NCI-H526 treated with DMSO at 0.1 percent for 48 hours (cell line): ENCODE measurements at regions not wholly inside any gene's neighbourhood (a gene's known extent, or its start where the extent isn't known, plus 50 kb on each side); places are given as distances from the start of the nearest gene placed in this dataset.
"Not testable (repeated sequence)": the region's sequence is repeated elsewhere in the genome, so short reads cannot be mapped to it uniquely, and the experiment has no call there.

Experiments
- DNase-seq: peaks from one replicate; lab custom pipeline; 2025; lab: John Stamatoyannopoulos, UW

GRCh38 chr1:221527886-221528624, 213.8 kb downstream of the DUSP10 start:
- DNase-seq, result no peak

DNA sequence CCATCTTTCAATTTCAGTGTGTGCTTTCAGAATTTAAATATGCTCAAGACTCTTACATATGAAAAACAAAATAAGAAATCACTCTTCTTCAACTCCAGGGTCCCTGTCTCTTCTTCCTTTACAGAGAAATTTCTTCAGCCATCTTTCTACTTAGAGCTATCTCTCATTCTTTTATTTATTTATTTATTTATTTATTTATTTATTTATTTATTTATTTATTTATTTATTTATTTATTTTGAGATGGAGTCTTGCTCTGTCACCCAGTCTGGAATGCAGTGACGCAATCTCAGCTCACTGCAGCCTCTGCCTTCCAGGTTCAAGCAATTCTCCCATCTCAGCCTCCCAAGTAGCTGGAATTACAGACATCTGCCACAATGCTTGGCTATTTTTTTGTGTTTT, 211.7 kb downstream of the DUSP10 start:
- not testable (repeated sequence) for DNase-seq

GRCh38 chr1:221530791-221531190, 211.1 kb downstream of the DUSP10 start:
- DNase-seq, result no peak

- DNase-seq, result no peak
Observed at GRCh38 chr1:221532071-221532773, 209.7 kb downstream of the DUSP10 start.

GRCh38 chr1:221541296-221541695, 200.6 kb downstream of the DUSP10 start:
- no peak for DNase-seq

DNA sequence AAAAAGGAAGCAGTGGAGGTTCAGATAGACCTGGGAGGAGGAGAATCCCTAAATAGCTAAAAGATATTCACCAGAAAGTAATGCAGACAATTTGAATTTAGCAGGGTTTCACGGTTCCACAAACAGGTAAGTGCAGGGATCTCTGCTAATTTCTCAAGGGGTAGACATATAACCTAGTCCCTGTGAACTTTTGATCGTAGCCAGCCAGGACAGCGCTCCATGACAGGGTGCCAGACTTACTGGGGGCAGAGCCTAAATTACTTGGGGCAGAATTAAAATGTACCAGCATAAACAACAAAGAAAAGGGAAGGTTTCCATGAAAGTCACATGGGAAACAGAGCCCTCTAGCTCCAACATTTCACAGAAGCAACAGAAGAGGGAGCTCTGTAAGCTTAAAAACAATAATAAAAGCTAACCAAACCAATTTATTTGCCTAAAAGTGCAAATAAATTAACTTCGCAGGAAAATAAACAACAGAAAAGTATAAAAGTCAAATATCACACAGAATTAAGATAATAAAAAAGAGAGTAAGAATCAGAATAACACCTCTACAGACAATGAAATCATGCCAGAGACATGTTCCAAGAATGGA, 198.3 kb downstream of the DUSP10 start:
- DNase-seq, result no peak

DNA sequence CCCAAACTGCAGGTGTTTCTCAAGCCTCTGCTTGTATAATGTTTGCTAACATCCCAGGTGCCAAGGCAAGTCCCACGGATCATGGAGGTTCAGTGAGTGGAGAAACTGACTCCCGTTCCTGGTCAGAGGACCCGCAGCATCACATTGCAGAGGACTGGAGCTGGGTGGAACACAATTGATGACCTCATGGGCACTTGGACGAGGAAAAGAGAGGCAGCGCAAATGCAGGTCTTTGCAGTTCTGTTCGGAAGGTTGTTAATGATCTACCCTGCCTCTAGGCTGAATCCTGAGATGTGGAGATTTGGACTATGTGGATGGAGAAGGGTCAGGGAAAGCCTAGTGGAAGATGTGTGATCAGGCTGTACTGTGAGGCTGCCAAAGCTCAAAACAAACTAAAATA, 192.9 kb downstream of the DUSP10 start:
- no peak for DNase-seq

- no peak for DNase-seq
Observed at GRCh38 chr1:221549815-221550214, 192.1 kb downstream of the DUSP10 start.

DNA sequence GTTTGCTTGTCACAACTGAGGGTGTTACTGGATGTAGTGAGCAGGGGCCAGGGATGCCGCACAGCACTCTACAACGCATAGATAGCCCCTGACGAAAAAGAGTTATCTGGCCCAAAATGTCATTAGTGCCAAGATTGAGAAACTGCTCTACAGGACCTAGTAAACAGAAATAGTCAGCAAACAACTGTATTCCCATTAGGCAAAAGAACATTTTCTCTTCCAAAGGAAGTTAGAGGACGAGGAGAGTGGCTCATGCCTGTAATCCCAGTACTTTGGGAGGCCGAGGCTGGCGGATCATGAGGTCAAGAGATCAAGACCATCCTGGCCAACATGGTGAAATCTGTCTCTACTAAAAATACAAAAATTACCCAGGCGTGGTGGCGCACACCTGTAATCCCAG, 189.1 kb downstream of the DUSP10 start:
- not testable (repeated sequence) for DNase-seq

GRCh38 chr1:221555689-221556433, 186.0 kb downstream of the DUSP10 start:
- no peak for DNase-seq

GRCh38 chr1:221556435-221556834, 185.5 kb downstream of the DUSP10 start:
- DNase-seq, result no peak

GRCh38 chr1:221557013-221557412, 184.9 kb downstream of the DUSP10 start:
- DNase-seq, result no peak

DNA sequence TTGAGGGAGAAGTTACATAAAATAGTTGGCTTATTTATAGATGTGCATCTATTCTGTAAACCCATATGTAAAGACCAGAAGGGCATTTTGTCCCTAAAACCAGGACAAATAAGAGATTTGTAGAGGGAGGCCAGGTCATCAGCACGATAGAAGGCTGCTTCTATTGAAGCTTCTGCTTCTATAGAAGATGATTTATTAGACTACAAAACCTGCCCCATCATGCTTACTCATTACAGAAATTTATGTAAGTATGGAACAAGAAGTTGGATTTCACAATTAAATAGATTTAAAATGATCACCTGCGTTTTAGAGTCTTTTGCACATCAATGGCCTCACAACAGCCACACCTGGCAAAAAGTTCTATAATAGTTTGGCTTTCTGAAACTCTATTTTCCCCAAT, 183.5 kb downstream of the DUSP10 start:
- DNase-seq, result no peak

DNA sequence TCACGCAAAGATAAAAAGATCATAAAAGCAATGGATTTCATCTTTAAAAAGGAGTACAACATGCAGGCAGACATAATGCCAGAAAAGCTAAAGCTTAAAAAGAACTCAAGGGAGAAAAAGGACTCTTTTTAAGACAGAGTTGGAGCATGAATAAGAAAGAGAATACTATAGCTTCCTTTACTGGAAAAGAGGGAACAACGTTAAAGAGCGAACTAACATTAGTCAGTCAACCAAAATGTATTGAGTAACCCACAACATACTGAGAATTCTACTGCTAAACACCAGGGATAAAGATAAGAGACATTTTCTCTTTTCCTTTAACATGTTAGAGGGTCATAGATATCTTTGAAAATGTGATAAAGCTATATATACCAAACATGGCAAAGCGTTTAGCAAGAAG, 182.0 kb downstream of the DUSP10 start:
- no peak for DNase-seq

- DNase-seq, result no peak
Observed at GRCh38 chr1:221562542-221563475, 179.1 kb downstream of the DUSP10 start.

DNA sequence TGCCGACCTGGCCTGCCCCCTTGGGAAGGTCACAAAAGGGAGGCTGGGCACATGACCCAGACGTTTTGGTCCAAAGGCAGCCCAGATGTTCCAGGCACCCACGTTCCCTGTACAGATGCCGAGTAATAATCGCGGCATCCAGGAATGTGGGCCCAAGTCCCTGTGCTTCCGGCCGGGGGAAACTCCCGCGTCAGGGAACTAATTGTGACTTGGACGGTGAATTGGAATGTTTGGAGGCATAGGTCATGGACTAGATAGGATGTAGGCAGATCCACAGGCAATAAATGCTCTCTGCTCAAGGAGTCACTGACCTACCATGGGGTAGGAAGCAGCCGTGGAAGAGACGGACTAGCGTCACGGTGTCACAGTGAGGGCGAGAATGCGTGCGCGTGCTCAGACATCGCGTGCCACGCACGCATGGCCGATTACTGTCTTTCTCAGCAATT, 178.4 kb downstream of the DUSP10 start:
- DNase-seq, result no peak

GRCh38 chr1:221564891-221565290, 177.0 kb downstream of the DUSP10 start:
- DNase-seq, result no peak

GRCh38 chr1:221565711-221566110, 176.2 kb downstream of the DUSP10 start:
- DNase-seq, result no peak

DNA sequence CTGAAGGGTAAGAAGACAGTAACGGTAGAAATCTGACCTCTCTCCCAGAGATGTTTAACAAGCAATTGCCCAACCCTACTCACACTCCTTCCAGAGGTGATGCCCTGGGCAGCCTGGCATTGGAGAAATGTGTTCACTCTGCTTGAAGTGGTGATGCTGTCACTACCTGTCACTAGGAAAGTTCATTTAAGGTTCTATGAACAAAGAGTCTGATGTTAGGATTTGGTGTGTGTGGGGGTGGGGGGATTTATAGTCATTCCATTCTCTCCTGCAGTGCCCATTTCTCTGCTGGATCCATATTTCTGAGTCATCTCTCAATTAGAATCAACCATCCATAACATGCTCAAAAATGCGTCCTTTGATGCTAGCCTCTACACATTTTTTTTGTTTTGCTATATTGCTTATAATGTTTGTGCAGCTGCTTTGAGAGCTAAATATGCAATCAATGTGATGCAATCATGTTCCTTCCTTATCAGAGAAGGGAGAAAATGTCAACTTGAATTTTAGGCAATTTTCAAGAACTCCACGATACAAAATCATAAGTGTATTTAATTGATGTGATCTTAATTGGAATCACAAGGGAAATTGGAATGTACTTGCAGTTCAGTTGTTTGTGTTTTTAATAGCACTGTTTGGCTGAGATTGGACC, 173.9 kb downstream of the DUSP10 start:
- DNase-seq, result no peak

DNA sequence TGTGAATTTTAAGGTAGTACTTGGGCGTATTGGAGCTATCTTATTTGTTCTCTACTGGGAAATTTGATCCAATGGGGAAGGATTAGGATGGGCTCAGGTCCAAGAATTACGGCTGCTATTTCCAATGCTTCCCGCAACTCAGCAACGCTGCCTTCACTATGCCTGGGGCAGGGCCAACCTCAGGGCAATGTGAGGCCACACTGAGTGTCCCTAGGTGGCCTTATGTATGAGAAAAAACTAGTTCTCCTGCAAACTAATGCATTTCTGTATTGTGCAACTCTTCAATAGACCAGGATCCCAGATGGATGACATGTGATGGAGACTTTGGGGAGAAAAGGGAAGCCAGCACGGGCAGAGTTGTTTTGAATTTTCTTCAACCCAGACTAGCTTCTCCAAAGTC, 168.1 kb downstream of the DUSP10 start:
- no peak for DNase-seq

DNA sequence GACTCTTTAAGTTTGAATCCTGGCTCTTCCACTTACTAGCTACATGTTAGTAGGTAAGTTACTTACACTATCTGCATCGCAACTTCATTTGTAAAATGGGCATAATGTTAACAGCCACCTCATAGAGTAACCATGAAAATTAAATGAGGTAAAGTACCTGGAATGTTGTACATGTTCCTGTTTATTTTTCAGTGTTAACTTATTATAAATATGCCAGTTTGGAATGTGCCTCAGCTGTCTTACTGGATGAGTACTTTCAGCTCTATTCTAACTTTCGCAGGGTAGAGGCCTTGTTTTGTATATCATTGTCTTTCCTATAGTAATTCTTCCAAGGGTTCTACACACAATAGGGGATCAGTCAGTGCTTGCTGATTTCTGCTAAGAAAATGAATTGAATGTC, 167.4 kb downstream of the DUSP10 start:
- DNase-seq, result no peak
